HL-60 (cell line): ENCODE measurements at regions not wholly inside any gene's neighbourhood (a gene's known extent, or its start where the extent isn't known, plus 50 kb on each side); places are given as distances from the start of the nearest gene placed in this dataset.

Source experiments
- CTCF ChIP-seq: IDR thresholded peaks from one replicate; pipeline ENCODE4 v1.5.1; 2011; ENCODE audit warnings: low read length, control low read depth, inconsistent platforms; ENCODE audit not compliant: insufficient read depth
- REST ChIP-seq: IDR thresholded peaks from 2 replicates; pipeline ENCODE4 v1.6.1; 2012; ENCODE audit warnings: low read depth; ENCODE audit not compliant: insufficient replicate concordance

- TF ChIP-seq CTCF (no peak), REST (no peak)
These were observed 166.3 kb downstream of the SKIDA1 start for GRCh38 chr10:21359202-21359601.
